ENCODE measurements at regions not wholly inside any gene's neighbourhood (a gene's known extent, or its start where the extent isn't known, plus 50 kb on each side); places are given as distances from the start of the nearest gene placed in this dataset.

GRCh38 chr14:61948376-61948775 is 186.2 kb downstream of the SNAPC1 start (continued):
- TF ChIP-seq RREB1 (CRISPR knock-in tag; IDR thresholded peaks at IDR 0.05), result no peak
- no peak for TF ChIP-seq HCFC1 (IDR thresholded peaks at IDR 0.05; ENCODE audit: low read depth, low read length)
- TF ChIP-seq PPARD (CRISPR knock-in tag; IDR thresholded peaks at IDR 0.05), result no peak
- TF ChIP-seq CEBPB (tag; IDR thresholded peaks at IDR 0.05), result no peak
- TF ChIP-seq ETV6 (IDR thresholded peaks at IDR 0.05; ENCODE audit: borderline replicate concordance in 1 of 2, low read depth in 2 of 2, low read length in 1 of 2), result no peak
- no peak for TF ChIP-seq ETV6 (CRISPR knock-in tag; IDR thresholded peaks at IDR 0.05; ENCODE audit: borderline replicate concordance)
- TF ChIP-seq KLF6 (CRISPR knock-in tag; IDR thresholded peaks at IDR 0.05; ENCODE audit: borderline replicate concordance), result no peak
- no peak for TF ChIP-seq STAT5A (IDR thresholded peaks at IDR 0.05; ENCODE audit: borderline replicate concordance, low read length)
- no peak for TF ChIP-seq U2AF2 (optimal IDR thresholded peaks at IDR 0.05; ENCODE audit: low read depth, low read length)
